IMR-90 (cell line): ENCODE measurements at regions not wholly inside any gene's neighbourhood (a gene's known extent, or its start where the extent isn't known, plus 50 kb on each side); places are given as distances from the start of the nearest gene placed in this dataset.

Experiments used
- ATAC-seq: fragments of 200-7000 bp; cut with Tn5 transposase; 2 replicates; pipeline ENCODE4 v1.9.1; 2020; ENCODE audit warnings: low read depth, mild to moderate bottlenecking, moderate library complexity
- BruUV-seq: library from RNA; stranded (reverse); fragments of 400-500 nt; replicated peaks from 2 replicates; lab custom pipeline; 2021; lab: Mats Ljungman, UMichigan
- CTCF ChIA-PET: fragments of 300-600 bp; formaldehyde crosslinking; extraction: SDS; loops from one replicate; lab custom pipeline; 2021; ENCODE audit warnings: antibody characterized with exemption; lab: Yijun Ruan, JAX
- POLR2A ChIA-PET: fragments of 300-600 bp; sonication (Branson Sonifier 250); formaldehyde crosslinking; loops from one replicate; lab custom pipeline; 2022; ENCODE audit warnings: antibody characterized with exemption; ENCODE audit not compliant: unreplicated experiment; lab: Charles Lee
- DNase-seq: peaks from one replicate; pipeline ENCODE4 v3.0.0; 2013
- H2AFZ ChIP-seq: replicated peaks from 2 replicates; pipeline ENCODE3; 2013; ENCODE audit warnings: low read length, mild to moderate bottlenecking; ENCODE audit not compliant: poor library complexity
- H2AK5ac ChIP-seq: 2 replicates; pipeline ENCODE4 v1.6.1; 2013; ENCODE audit warnings: low read depth, low read length, inconsistent platforms
- H2AK9ac ChIP-seq: replicated peaks from 2 replicates; pipeline ENCODE3; 2013; ENCODE audit warnings: mild to moderate bottlenecking, low read depth, low read length, moderate library complexity; ENCODE audit not compliant: poor library complexity
- H2BK120ac ChIP-seq: 2 replicates; pipeline ENCODE4 v1.6.1; 2013; ENCODE audit warnings: low read depth, low read length, inconsistent platforms
- H2BK15ac ChIP-seq: 3 replicates; pipeline ENCODE4 v1.6.1; 2013; ENCODE audit warnings: low read depth, low read length, inconsistent platforms
- H2BK20ac ChIP-seq: 2 replicates; pipeline ENCODE4 v1.6.1; 2013; ENCODE audit warnings: low read depth, mild to moderate bottlenecking, inconsistent platforms, low read length, moderate library complexity
- H2BK5ac ChIP-seq: 2 replicates; pipeline ENCODE4 v1.6.1; 2013; ENCODE audit warnings: mild to moderate bottlenecking, low read depth, low read length, inconsistent platforms; ENCODE audit not compliant: poor library complexity, severe bottlenecking
- H3K14ac ChIP-seq: replicated peaks from 2 replicates; pipeline ENCODE4 v1.6.1; 2013; ENCODE audit warnings: low read depth, low read length, inconsistent platforms
- H3K18ac ChIP-seq: 2 replicates; pipeline ENCODE4 v1.6.1; 2013; ENCODE audit warnings: low read depth, low read length, control low read depth
- H3K23ac ChIP-seq: 2 replicates; pipeline ENCODE4 v1.6.1; 2013; ENCODE audit warnings: low read depth, low read length, inconsistent platforms
- H3K27ac ChIP-seq: 2 replicates; pipeline ENCODE4 v1.5.1; 2013; ENCODE audit warnings: mild to moderate bottlenecking, control low read depth, low read length; ENCODE audit not compliant: insufficient read depth
- H3K27me3 ChIP-seq: 2 replicates; pipeline ENCODE4 v1.6.1; 2013; ENCODE audit warnings: low read length; ENCODE audit not compliant: control insufficient read depth, insufficient read depth
- H3K36me3 ChIP-seq: 2 replicates; pipeline ENCODE4 v1.6.1; 2013; ENCODE audit warnings: low read length, mixed read lengths; ENCODE audit not compliant: control insufficient read depth, insufficient read depth
- H3K4ac ChIP-seq: 2 replicates; pipeline ENCODE4 v1.6.1; 2013; ENCODE audit warnings: low read depth, low read length, inconsistent platforms
- H3K4me1 ChIP-seq: 2 replicates; pipeline ENCODE4 v1.6.1; 2013; ENCODE audit warnings: low read length, mixed read lengths; ENCODE audit not compliant: control insufficient read depth, insufficient read depth
- H3K4me2 ChIP-seq: 2 replicates; pipeline ENCODE4 v1.6.1; 2013; ENCODE audit warnings: low read depth, mild to moderate bottlenecking, control low read depth, low read length, moderate library complexity
- H3K4me3 ChIP-seq: 2 replicates; pipeline ENCODE4 v1.5.1; 2013; ENCODE audit warnings: low read depth, mild to moderate bottlenecking, control low read depth, low read length, moderate library complexity; ENCODE audit not compliant: insufficient read depth
- H3K56ac ChIP-seq: 2 replicates; pipeline ENCODE4 v1.6.1; 2013; ENCODE audit warnings: low read length, inconsistent platforms; ENCODE audit not compliant: insufficient read depth; ENCODE audit errors: extremely low read depth
- H3K79me1 ChIP-seq, 2 experiments: 2 replicates each; pipeline ENCODE4 v1.6.1; 2013; ENCODE audit warnings: low read length in 2 of 2, inconsistent platforms in 1 of 2, low read depth in 1 of 2
- H3K9ac ChIP-seq: 2 replicates; pipeline ENCODE4 v1.6.1; 2013; ENCODE audit warnings: low read depth, low read length, control low read depth
- H3K9me1 ChIP-seq: 2 replicates; pipeline ENCODE4 v1.6.1; 2013; ENCODE audit warnings: low read length, inconsistent platforms; ENCODE audit not compliant: insufficient read depth
- H3K9me3 ChIP-seq: 2 replicates; pipeline ENCODE4 v1.6.1; 2013; ENCODE audit warnings: low read length; ENCODE audit not compliant: control insufficient read depth, insufficient read depth
- H4K20me1 ChIP-seq: 2 replicates; pipeline ENCODE4 v1.6.1; 2013; ENCODE audit warnings: low read length, inconsistent platforms; ENCODE audit not compliant: insufficient read depth
- H4K5ac ChIP-seq: 2 replicates; pipeline ENCODE4 v1.6.1; 2013; ENCODE audit warnings: mild to moderate bottlenecking, low read depth, low read length, control low read depth
- H4K8ac ChIP-seq, 2 experiments: 2 replicates each; pipeline ENCODE4 v1.6.1; 2013; ENCODE audit warnings: low read depth in 2 of 2, low read length in 2 of 2, control low read depth in 1 of 2, inconsistent platforms in 1 of 2
- H4K91ac ChIP-seq: 2 replicates; pipeline ENCODE4 v1.6.1; 2013; ENCODE audit warnings: low read depth, low read length, inconsistent platforms; ENCODE audit not compliant: insufficient read depth
- BHLHE40 ChIP-seq: fragments of 150-350 bp; IDR thresholded peaks from 2 replicates; pipeline ENCODE4 v1.6.1; 2016; ENCODE audit warnings: mild to moderate bottlenecking, low read depth, low read length
- CEBPB ChIP-seq: IDR thresholded peaks from 2 replicates; pipeline ENCODE4 v1.6.1; 2012; ENCODE audit warnings: low read depth, low read length, improper control_type of control experiment
- CHD1 ChIP-seq: IDR thresholded peaks from 2 replicates; pipeline ENCODE4 v1.6.1; 2012; ENCODE audit warnings: low read depth, low read length, improper control_type of control experiment
- FOS ChIP-seq: fragments of 150-350 bp; IDR thresholded peaks from 2 replicates; pipeline ENCODE4 v1.6.1; 2016; ENCODE audit warnings: low read depth, low read length
- MAFK ChIP-seq: IDR thresholded peaks from 2 replicates; pipeline ENCODE4 v1.6.1; 2012; ENCODE audit warnings: low read depth, low read length, improper control_type of control experiment
- MAZ ChIP-seq: IDR thresholded peaks from 2 replicates; pipeline ENCODE4 v1.6.1; 2012; ENCODE audit warnings: low read depth, mild to moderate bottlenecking, low read length, improper control_type of control experiment, moderate library complexity, borderline replicate concordance
- MXI1 ChIP-seq: IDR thresholded peaks from 2 replicates; pipeline ENCODE4 v1.6.1; 2012; ENCODE audit warnings: low read depth, mild to moderate bottlenecking, low read length, moderate library complexity, borderline replicate concordance
- NFE2L2 ChIP-seq: fragments of 150-350 bp; IDR thresholded peaks from 2 replicates; pipeline ENCODE4 v1.6.1; 2016; ENCODE audit warnings: low read depth, mild to moderate bottlenecking, low read length
- POLR2A ChIP-seq: IDR thresholded peaks from 2 replicates; pipeline ENCODE4 v1.6.1; 2012; ENCODE audit warnings: mild to moderate bottlenecking, low read depth, low read length
- RAD21 ChIP-seq: IDR thresholded peaks from 2 replicates; pipeline ENCODE4 v1.6.1; 2012; ENCODE audit warnings: low read length, improper control_type of control experiment
- RCOR1 ChIP-seq: IDR thresholded peaks from 2 replicates; pipeline ENCODE4 v1.6.1; 2012; ENCODE audit warnings: mild to moderate bottlenecking, low read length, improper control_type of control experiment; ENCODE audit not compliant: insufficient replicate concordance
- RFX5 ChIP-seq: IDR thresholded peaks from 2 replicates; pipeline ENCODE4 v1.8.0; 2012; ENCODE audit warnings: low read depth, mild to moderate bottlenecking, low read length, moderate library complexity
- SMC3 ChIP-seq: fragments of 150-350 bp; IDR thresholded peaks from 2 replicates; pipeline ENCODE4 v1.6.1; 2016; ENCODE audit warnings: low read depth, mild to moderate bottlenecking, antibody characterized with exemption, low read length, moderate library complexity
- WGBS, 2 experiments: methylation state at CpG; one replicate each; pipeline versions ENCODE4 v1.1.5 to v1.1.7; 2013; ENCODE audit warnings: missing lambda C conversion rate in 2 of 2; ENCODE audit not compliant: insufficient read length in 1 of 2; ENCODE audit errors: extremely low coverage in 2 of 2; 5-methylcytosine and 5-hydroxymethylcytosine counted together
- dilution Hi-C: fragments of 300-500 bp; cut with HindIII; formaldehyde crosslinking; loops from one replicate; pipeline ENCODE4 v1.14.3; 2018; ENCODE audit warnings: low sequenced_read_pairs; ENCODE audit not compliant: unreplicated experiment
- in situ Hi-C: fragments of 300-500 bp; cut with MboI; formaldehyde crosslinking; loops from 3 replicates; pipeline ENCODE4 v1.14.3; 2019; ENCODE audit warnings: low sequenced_read_pairs, inconsistent platforms, mixed read lengths
- intact Hi-C: fragments of 100-400 bp; cut with micrococcal nuclease; formaldehyde crosslinking; loops from 2 replicates; pipeline ENCODE4 v1.10.0; 2022
- TF ChIP-seq, protein P1 (sequence below): fragments of 150-350 bp; IDR thresholded peaks from 2 replicates; pipeline ENCODE4 v1.6.1; 2017; ENCODE audit warnings: mild to moderate bottlenecking, antibody characterized with exemption, low read length, low read depth
- TF ChIP-seq, protein P2 (sequence below): conservative IDR thresholded peaks from 2 replicates; pipeline ENCODE4 v1.5.1; 2012; ENCODE audit warnings: mild to moderate bottlenecking, low read depth, low read length, improper control_type of control experiment
- TF ChIP-seq, protein P3 (sequence below): fragments of 150-350 bp; IDR thresholded peaks from 2 replicates; pipeline ENCODE4 v1.6.1; 2016; ENCODE audit warnings: low read depth, mild to moderate bottlenecking, low read length, moderate library complexity, borderline replicate concordance

DNA sequence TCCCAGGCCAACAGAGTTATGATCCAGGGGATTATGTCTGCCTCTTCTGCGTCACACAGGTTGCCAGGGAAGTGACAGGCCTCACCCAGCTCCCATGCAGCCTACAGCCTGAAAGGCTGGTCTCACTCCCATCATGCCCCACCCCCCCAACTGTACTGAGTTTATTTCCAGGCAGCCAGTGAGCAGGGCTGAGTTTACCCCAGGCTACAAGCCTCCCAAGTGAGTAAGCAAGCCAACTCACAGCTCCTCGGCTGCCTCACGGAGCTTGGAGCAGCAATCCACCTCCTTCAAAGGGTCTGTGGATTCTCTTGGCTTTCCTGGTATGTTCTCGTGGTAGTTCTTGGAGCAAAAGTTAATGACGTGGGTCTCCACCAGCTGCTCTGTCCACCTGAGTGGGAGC is 1147.6 kb upstream of the ADGRL4 start:
- no peak overlapping the region for H3K9ac ChIP-seq
- ATAC-seq, result peak; percentile 32; the same call in 1 of the 2 replicates
- H2BK5ac ChIP-seq, result no peak overlapping the region
- no peak overlapping the region for H2BK120ac ChIP-seq
- no peak overlapping the region for H3K4ac ChIP-seq
- no peak overlapping the region for H2BK15ac ChIP-seq
- H4K91ac ChIP-seq, result no peak overlapping the region
- no peak overlapping the region for H2AK9ac ChIP-seq
- ChIA-PET POLR2A (no interaction called here), CTCF (no interaction called here)
- intact Hi-C loops (no loop called here), dilution Hi-C loops (no loop called here), in situ Hi-C loops (no loop called here)
- H2AFZ ChIP-seq, result no peak overlapping the region
- no peaks in the 10 kb centered on the region for H4K20me1 ChIP-seq
- no peak for TF ChIP-seq CHD1
- no peak for TF ChIP-seq CEBPB
- no peak for TF ChIP-seq RAD21
- TF ChIP-seq FOS, result no peak
- TF ChIP-seq BHLHE40, result no peak
- TF ChIP-seq, protein P1, sequence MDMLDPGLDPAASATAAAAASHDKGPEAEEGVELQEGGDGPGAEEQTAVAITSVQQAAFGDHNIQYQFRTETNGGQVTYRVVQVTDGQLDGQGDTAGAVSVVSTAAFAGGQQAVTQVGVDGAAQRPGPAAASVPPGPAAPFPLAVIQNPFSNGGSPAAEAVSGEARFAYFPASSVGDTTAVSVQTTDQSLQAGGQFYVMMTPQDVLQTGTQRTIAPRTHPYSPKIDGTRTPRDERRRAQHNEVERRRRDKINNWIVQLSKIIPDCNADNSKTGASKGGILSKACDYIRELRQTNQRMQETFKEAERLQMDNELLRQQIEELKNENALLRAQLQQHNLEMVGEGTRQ, result no peak
- no peak for TF ChIP-seq MAZ
- TF ChIP-seq, protein P2, sequence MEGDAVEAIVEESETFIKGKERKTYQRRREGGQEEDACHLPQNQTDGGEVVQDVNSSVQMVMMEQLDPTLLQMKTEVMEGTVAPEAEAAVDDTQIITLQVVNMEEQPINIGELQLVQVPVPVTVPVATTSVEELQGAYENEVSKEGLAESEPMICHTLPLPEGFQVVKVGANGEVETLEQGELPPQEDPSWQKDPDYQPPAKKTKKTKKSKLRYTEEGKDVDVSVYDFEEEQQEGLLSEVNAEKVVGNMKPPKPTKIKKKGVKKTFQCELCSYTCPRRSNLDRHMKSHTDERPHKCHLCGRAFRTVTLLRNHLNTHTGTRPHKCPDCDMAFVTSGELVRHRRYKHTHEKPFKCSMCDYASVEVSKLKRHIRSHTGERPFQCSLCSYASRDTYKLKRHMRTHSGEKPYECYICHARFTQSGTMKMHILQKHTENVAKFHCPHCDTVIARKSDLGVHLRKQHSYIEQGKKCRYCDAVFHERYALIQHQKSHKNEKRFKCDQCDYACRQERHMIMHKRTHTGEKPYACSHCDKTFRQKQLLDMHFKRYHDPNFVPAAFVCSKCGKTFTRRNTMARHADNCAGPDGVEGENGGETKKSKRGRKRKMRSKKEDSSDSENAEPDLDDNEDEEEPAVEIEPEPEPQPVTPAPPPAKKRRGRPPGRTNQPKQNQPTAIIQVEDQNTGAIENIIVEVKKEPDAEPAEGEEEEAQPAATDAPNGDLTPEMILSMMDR, result no peak
- TF ChIP-seq, protein P3, sequence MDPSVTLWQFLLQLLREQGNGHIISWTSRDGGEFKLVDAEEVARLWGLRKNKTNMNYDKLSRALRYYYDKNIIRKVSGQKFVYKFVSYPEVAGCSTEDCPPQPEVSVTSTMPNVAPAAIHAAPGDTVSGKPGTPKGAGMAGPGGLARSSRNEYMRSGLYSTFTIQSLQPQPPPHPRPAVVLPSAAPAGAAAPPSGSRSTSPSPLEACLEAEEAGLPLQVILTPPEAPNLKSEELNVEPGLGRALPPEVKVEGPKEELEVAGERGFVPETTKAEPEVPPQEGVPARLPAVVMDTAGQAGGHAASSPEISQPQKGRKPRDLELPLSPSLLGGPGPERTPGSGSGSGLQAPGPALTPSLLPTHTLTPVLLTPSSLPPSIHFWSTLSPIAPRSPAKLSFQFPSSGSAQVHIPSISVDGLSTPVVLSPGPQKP, result no peak
- TF ChIP-seq RFX5, result no peak
- TF ChIP-seq MXI1, result no peak
- TF ChIP-seq POLR2A, result no peak
- no peak for TF ChIP-seq SMC3
- no peak for TF ChIP-seq RCOR1
- TF ChIP-seq MAFK, result no peak
- no peak for TF ChIP-seq NFE2L2
- H3K79me1 ChIP-seq, result no peaks in the 10 kb centered on the region
- no CpG with 5 or more reads among the region's 5 CpGs for WGBS, 2 experiments
- H3K4me1 ChIP-seq, result no peaks in the 10 kb centered on the region
- H3K56ac ChIP-seq, result no peak overlapping the region
- H4K5ac ChIP-seq, result no peak overlapping the region
- H2AK5ac ChIP-seq, result no peak overlapping the region
- no peak overlapping the region for H3K4me3 ChIP-seq
- H3K27ac ChIP-seq, result no peak overlapping the region
- H3K4me2 ChIP-seq, result no peak overlapping the region
- H4K8ac ChIP-seq, result no peak overlapping the region
- DNase-seq, result peak; percentile 32
- no peak overlapping the region for H3K14ac ChIP-seq
- no peak overlapping the region for H2BK20ac ChIP-seq
- no peak overlapping the region for H3K18ac ChIP-seq
- no peaks in the 10 kb centered on the region for H3K9me1 ChIP-seq
- H3K36me3 ChIP-seq, result no peaks in the 10 kb centered on the region
- no peaks in the 10 kb centered on the region for H3K27me3 ChIP-seq
- H3K23ac ChIP-seq, result no peak overlapping the region
- no peaks in the 10 kb centered on the region for H3K9me3 ChIP-seq
- BruUV-seq, result no TSS peak
